SK-N-MC (cell line): ENCODE measurements at regions not wholly inside any gene's neighbourhood (a gene's known extent, or its start where the extent isn't known, plus 50 kb on each side); places are given as distances from the start of the nearest gene placed in this dataset.

Experiments used
- EZH2 ChIP-seq: fragments of 200-600 bp; sonication (generic); IDR thresholded peaks from one replicate; pipeline ENCODE4 v1.6.1; 2017; ENCODE audit warnings: antibody characterized with exemption
- POLR2AphosphoS5 ChIP-seq: IDR thresholded peaks from 2 replicates; pipeline ENCODE4 v1.6.1; 2012; ENCODE audit warnings: mild to moderate bottlenecking, low read depth, low read length, borderline replicate concordance

DNA sequence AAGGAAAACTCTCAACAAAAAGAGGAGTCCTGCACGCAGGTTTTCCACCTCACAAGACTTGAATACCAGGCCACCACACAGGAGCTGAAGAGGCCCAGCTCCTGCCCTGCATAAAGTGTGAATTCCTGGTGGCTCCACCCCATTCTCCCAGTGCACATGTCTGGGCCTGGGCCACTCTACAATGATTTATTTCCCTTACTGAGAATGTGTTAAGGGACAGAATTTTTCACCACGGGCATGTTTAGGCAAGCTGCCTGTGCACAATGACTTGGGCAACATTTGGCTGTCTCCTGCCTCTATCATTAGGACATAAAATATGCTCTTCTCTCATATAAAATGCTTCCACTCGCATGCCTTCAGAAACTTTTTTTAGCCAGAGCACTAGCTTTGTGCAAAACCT, 197.1 kb downstream of the SLC7A11 start:
- no peak for TF ChIP-seq EZH2
- TF ChIP-seq POLR2AphosphoS5: no peak
